Suprapubic skin (tissue), 4 donors: ENCODE measurements at regions not wholly inside any gene's neighbourhood (a gene's known extent, or its start where the extent isn't known, plus 50 kb on each side); places are given as distances from the start of the nearest gene placed in this dataset.

Experiments used
- DNase-seq, 2 donors: peaks; one replicate each; pipeline ENCODE4 v3.0.0-alpha.2; 2019; ENCODE audit warnings: low spot score in 2 of 2
- H3K27ac ChIP-seq: fragments of 200-600 bp; sonication (generic); one replicate; pipeline ENCODE4 v1.5.1; 2019
- H3K27me3 ChIP-seq: fragments of 200-600 bp; sonication (generic); one replicate; pipeline ENCODE4 v1.5.1; 2019
- H3K36me3 ChIP-seq: fragments of 200-600 bp; sonication (generic); one replicate; pipeline ENCODE4 v1.5.1; 2019
- H3K4me1 ChIP-seq: fragments of 200-600 bp; sonication (generic); one replicate; pipeline ENCODE4 v1.5.1; 2019
- H3K4me3 ChIP-seq: fragments of 200-600 bp; sonication (generic); one replicate; pipeline ENCODE4 v1.5.1; 2019; ENCODE audit warnings: mild to moderate bottlenecking
- H3K9me3 ChIP-seq: fragments of 200-600 bp; sonication (generic); one replicate; pipeline ENCODE4 v1.5.1; 2019
- EP300 ChIP-seq: sonication (generic); formaldehyde crosslinking; IDR thresholded peaks from one replicate; pipeline ENCODE4 v1.6.1; 2017; ENCODE audit warnings: antibody characterized with exemption
- POLR2A ChIP-seq, 2 donors: fragments of 450-650 bp; IDR thresholded peaks; one replicate each; pipeline ENCODE4 v1.6.1; 2017; ENCODE audit warnings: antibody characterized with exemption in 2 of 2, mild to moderate bottlenecking in 2 of 2, moderate library complexity in 2 of 2
- POLR2AphosphoS5 ChIP-seq, 3 donors: sonication (generic); formaldehyde crosslinking; IDR thresholded peaks; one replicate each; pipeline ENCODE4 v1.6.1; 2017; ENCODE audit warnings: antibody characterized with exemption in 3 of 3
- WGBS: methylation state at CpG from one replicate; pipeline ENCODE4 v1.1.5; 2018; 5-methylcytosine and 5-hydroxymethylcytosine counted together
- TF ChIP-seq, protein P1 (sequence below), 2 donors: fragments of 200-600 bp in 1 of 2; fragments of 450-650 bp in 1 of 2; sonication (generic) in 1 of 2; IDR thresholded peaks; one replicate each; pipeline ENCODE4 v1.5.1; 2016 to 2019; ENCODE audit warnings: antibody characterized with exemption in 2 of 2, mild to moderate bottlenecking in 1 of 2, moderate library complexity in 1 of 2

DNA sequence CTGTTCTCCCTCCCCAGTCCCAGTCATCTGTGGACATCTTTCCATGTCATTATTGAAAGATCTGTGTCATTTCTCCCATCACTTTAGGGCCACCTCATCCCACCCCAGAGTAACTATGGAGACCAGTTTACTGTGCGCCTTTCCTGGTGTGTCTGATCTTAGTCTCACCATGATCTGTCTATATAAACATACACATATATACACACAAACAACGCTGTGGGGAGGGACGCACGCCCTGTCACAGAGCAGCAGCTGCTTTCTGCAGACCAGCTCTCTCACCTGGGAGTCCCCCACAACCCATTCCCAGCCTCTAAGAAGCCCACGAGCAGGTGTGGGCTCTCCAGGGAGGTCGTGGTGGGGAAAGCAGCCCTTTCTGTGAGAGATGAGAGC is 68.1 kb upstream of the TOX2 start:
- H3K4me1 ChIP-seq, result peaks cover 14% of the 10 kb centered on the region
- 92% methylated on average over 4 of the region's 6 CpGs for WGBS
- H3K27ac ChIP-seq, result no peak overlapping the region
- no peak for DNase-seq
- H3K9me3 ChIP-seq, result no peaks in the 10 kb centered on the region
- no peaks in the 10 kb centered on the region for H3K27me3 ChIP-seq
- H3K4me3 ChIP-seq, result no peak overlapping the region
- H3K36me3 ChIP-seq, result no peaks in the 10 kb centered on the region
- no peak for TF ChIP-seq EP300

DNA sequence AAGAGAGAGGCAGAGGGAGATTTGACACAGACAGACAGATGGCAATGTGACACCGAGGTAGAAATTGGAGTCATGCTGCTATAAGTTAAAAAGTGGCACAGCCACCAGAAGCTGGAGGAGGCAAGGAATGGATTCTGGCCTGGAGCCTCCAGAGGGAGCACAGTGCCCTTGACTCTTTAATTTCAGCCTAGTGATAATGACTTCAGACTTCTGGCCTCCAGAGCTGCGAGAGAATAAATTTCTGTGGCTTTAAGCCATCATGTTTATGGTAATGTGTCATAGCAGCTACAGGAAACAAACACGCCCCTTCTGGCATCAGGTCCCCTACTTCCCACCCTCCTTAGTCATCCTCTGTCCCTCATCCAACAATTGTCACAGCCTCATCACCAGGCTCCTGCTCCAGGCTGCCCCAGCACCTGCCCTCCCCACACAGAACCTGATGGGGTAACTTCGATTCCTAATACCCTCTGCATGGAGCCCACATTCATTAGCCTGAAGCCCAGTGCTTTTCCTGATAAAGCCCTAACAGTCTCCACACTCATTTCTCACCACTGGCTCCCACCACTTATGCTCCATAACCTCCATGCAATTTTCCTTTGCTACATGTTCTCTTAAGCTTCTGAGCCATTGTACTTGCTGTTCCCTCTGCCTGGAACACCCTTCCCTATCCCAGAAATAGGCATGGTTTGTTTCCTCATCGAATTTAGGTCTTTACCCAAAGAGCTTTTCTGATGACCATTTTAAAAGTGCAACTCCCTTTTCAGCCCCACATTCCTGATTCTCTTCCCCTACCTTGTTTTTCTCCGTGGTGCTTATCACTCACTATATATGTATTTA is 69.7 kb upstream of the TOX2 start:
- TF ChIP-seq, protein P1, sequence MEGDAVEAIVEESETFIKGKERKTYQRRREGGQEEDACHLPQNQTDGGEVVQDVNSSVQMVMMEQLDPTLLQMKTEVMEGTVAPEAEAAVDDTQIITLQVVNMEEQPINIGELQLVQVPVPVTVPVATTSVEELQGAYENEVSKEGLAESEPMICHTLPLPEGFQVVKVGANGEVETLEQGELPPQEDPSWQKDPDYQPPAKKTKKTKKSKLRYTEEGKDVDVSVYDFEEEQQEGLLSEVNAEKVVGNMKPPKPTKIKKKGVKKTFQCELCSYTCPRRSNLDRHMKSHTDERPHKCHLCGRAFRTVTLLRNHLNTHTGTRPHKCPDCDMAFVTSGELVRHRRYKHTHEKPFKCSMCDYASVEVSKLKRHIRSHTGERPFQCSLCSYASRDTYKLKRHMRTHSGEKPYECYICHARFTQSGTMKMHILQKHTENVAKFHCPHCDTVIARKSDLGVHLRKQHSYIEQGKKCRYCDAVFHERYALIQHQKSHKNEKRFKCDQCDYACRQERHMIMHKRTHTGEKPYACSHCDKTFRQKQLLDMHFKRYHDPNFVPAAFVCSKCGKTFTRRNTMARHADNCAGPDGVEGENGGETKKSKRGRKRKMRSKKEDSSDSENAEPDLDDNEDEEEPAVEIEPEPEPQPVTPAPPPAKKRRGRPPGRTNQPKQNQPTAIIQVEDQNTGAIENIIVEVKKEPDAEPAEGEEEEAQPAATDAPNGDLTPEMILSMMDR (IDR thresholded peaks at IDR 0.05), result no peak
- no peak for TF ChIP-seq POLR2AphosphoS5 (IDR thresholded peaks at IDR 0.05)
- TF ChIP-seq POLR2A (IDR thresholded peaks at IDR 0.05), result no peak
- TF ChIP-seq EP300, result no peak
- Histone ChIP-seq H3K4me3 (no peak overlapping the region), H3K9me3 (no peaks in the 10 kb centered on the region), H3K27ac (no peak overlapping the region), H3K4me1 (peaks cover 14% of the 10 kb centered on the region), H3K27me3 (no peaks in the 10 kb centered on the region), H3K36me3 (no peaks in the 10 kb centered on the region)
- no peak for DNase-seq
- 46% methylated on average over 6 of the region's 6 CpGs for WGBS

DNA sequence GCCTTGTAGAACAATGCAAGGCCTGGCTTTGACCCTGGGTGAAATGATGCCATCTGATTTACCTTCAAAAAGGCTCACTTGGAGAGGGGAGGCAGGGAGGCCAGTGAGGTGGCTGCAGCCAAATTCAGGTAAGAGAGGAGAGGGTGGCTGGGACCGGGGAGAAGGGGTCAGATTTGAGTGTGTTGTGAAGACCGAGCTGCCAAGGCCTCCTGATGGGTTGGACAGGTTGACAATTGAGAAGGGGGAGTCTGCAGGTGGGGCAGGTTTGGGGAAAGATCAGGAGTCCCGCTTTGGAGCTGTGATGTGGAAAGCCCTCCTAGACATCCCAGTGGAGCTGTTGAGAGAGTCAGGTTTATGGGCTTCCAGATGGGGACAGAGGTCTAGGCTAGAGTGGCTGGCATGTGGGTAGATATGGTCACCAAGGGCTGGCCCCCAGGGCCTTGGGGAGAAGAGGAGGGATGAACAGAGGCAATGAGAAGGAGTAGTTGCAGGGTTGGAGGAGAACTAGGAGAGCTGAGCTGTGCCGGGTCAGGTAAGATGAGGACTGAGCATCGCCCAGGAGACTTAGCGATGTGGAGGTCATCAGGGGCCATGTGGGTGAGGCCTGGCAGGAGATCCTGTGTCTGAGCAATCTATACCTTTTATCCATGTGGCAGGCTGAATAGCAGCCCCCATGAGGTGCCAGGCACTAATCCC is 70.5 kb upstream of the TOX2 start:
- DNase-seq, result no peak
- peaks cover 9% of the 10 kb centered on the region for H3K4me1 ChIP-seq
- no peaks in the 10 kb centered on the region for H3K36me3 ChIP-seq
- no peak overlapping the region for H3K4me3 ChIP-seq
- no peaks in the 10 kb centered on the region for H3K27me3 ChIP-seq
- no peaks in the 10 kb centered on the region for H3K9me3 ChIP-seq
- TF ChIP-seq, protein P1 (IDR thresholded peaks at IDR 0.05), result no peak
- TF ChIP-seq POLR2A (IDR thresholded peaks at IDR 0.05) (no peak), POLR2AphosphoS5 (IDR thresholded peaks at IDR 0.05) (no peak), EP300 (no peak)
- H3K27ac ChIP-seq, result no peak overlapping the region
- 92% methylated on average over 6 of the region's 6 CpGs for WGBS

DNA sequence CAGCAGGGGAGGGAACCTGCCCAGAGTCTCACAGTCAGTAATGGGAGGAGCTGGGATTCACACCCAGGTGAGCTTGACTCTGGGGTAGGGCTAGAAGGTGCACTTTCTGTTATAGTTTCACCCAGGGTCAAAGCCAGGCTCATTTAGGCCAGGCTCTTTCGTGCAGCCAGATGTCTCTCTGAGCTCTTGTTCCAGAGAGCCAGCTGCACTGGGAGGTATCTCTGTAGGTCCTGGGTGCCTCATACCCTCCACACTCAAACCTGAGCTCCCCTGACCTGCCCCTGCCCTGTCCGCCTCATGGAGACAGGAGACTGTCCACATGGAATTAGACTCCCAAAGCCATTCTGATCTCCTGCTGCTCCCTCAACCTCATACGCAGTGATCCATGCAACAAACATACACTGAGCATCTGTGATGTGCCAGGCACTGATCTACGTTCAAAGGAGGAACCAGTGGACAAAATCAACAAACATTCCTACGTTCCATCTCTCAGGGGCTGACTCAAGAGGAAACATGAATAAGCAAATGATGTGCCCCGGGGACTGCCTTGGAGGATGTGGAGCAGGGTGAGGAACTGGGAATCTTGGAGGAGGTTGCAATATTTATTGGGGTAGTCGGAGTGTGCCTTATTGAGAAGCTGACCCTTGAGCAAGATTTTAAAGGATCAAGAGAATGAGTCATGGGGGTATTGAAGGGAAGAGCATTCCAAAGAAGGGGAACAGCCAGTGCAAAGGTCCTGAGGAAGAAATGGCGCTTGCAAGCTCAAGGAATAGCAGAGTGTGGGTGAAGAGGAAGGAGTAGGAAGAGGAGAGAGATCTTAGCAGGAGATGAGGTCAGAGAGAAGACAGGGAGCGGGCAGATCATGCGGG is 71.3 kb upstream of the TOX2 start:
- no peaks in the 10 kb centered on the region for H3K27me3 ChIP-seq
- no peak for DNase-seq
- H3K4me1 ChIP-seq, result peaks cover 9% of the 10 kb centered on the region
- H3K4me3 ChIP-seq, result no peak overlapping the region
- H3K9me3 ChIP-seq, result no peaks in the 10 kb centered on the region
- H3K36me3 ChIP-seq, result no peaks in the 10 kb centered on the region
- TF ChIP-seq POLR2A (IDR thresholded peaks at IDR 0.05) (no peak), POLR2AphosphoS5 (IDR thresholded peaks at IDR 0.05) (no peak), EP300 (no peak)
- TF ChIP-seq, protein P1 (IDR thresholded peaks at IDR 0.05), result no peak
- 70% methylated on average over 8 of the region's 10 CpGs for WGBS
- H3K27ac ChIP-seq, result no peak overlapping the region

DNA sequence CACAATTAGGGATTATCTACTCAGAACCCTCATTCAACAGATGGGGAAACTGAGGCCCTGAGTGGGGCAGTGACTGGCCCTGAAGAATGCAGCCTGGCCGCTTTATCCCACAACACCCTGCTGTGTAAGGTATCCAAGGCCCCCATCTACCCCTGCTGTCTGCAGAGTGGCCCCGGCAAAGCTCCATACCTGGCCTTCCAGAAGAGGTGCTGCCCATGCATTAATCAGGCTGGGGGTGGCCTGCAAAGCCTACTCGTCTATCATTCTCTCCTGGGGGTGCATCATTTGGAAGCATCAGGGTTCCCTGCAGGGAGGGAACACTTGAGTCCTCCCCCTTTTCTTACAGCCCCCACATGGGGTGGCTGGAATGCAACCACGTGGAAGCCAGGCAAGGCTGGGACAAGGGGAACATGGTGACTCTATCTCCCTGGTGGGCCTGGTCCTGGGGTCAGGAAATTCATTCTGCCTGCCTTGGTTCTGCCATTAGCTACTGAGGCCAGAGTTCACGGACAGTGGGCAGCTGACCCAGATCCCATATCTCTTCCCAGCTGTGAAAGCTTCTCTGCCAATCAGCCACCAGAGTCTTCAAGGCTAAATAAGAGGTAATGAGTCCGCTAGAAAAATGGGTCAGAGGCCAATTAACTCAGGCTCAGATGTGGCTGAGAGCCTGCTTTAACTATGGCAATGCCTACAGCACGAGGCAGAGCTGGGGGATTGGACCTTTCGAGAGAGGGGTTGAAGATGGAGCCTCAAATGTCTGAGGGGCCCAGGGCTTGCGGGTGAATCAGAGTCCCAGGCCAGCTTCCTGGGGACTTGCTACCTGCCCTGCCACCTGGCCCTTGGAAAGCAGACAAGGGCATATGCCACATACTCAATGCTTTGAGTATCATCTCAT is 72.3 kb upstream of the TOX2 start:
- 65% methylated on average over 8 of the region's 9 CpGs for WGBS
- no peak overlapping the region for H3K27ac ChIP-seq
- H3K4me1 ChIP-seq, result peaks cover 9% of the 10 kb centered on the region
- H3K36me3 ChIP-seq, result no peaks in the 10 kb centered on the region
- H3K27me3 ChIP-seq, result peaks cover 5% of the 10 kb centered on the region
- H3K9me3 ChIP-seq, result no peaks in the 10 kb centered on the region
- DNase-seq, result no peak
- TF ChIP-seq EP300 (no peak), POLR2AphosphoS5 (IDR thresholded peaks at IDR 0.05) (no peak), POLR2A (IDR thresholded peaks at IDR 0.05) (no peak)
- TF ChIP-seq, protein P1 (IDR thresholded peaks at IDR 0.05), result no peak
- H3K4me3 ChIP-seq, result no peak overlapping the region
